ENCODE measurements at regions not wholly inside any gene's neighbourhood (a gene's known extent, or its start where the extent isn't known, plus 50 kb on each side); places are given as distances from the start of the nearest gene placed in this dataset.

DNA sequence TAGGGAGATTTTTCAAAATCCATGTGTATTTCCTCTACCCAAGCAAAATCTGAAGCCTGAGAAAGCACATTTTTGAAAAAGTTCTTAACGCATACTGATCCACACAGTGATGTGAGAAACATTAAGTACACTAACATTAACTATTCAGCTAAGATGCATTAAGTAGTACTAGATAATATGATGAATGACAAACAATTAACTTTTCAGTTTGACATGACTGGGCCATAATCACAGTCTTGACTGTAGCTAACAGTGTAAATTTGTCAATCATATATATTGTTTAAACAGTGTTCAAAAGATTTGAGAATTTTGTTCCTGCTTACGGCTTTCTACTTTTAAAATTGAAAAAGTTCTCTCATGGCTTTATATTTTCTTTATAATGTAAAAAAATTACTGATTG lies 72.0 kb downstream of the CNTN3 start:
- Histone ChIP-seq H3F3A (ENCODE audit: insufficient read depth, low read length) (no peaks in the 10 kb centered on the region), H3K9ac (ENCODE audit: low read length) (no peak overlapping the region), H3K36me3 (ENCODE audit: insufficient read depth, low read length) (no peaks in the 10 kb centered on the region), H3K9me3 (ENCODE audit: low read length) (no peaks in the 10 kb centered on the region), H3K9me2 (ENCODE audit: low read depth, low read length) (no peaks in the 10 kb centered on the region), H3K79me2 (ENCODE audit: insufficient read depth, low read length) (no peaks in the 10 kb centered on the region), H3K4me1 (ENCODE audit: insufficient read depth, low read length, severe bottlenecking) (no peaks in the 10 kb centered on the region), H2AFZ (ENCODE audit: low read length) (no peak overlapping the region), H3K27me3 (ENCODE audit: insufficient read depth, low read length) (no peaks in the 10 kb centered on the region), H4K20me1 (ENCODE audit: insufficient read depth, low read length) (no peaks in the 10 kb centered on the region), H3K4me2 (ENCODE audit: low read length) (no peak overlapping the region), H3K4me3 (ENCODE audit: low read depth, low read length, poor library complexity, severe bottlenecking) (no peak overlapping the region), H3K27ac (ENCODE audit: low read depth, low read length, poor library complexity, severe bottlenecking) (no peak overlapping the region)
- TF ChIP-seq, protein P1, sequence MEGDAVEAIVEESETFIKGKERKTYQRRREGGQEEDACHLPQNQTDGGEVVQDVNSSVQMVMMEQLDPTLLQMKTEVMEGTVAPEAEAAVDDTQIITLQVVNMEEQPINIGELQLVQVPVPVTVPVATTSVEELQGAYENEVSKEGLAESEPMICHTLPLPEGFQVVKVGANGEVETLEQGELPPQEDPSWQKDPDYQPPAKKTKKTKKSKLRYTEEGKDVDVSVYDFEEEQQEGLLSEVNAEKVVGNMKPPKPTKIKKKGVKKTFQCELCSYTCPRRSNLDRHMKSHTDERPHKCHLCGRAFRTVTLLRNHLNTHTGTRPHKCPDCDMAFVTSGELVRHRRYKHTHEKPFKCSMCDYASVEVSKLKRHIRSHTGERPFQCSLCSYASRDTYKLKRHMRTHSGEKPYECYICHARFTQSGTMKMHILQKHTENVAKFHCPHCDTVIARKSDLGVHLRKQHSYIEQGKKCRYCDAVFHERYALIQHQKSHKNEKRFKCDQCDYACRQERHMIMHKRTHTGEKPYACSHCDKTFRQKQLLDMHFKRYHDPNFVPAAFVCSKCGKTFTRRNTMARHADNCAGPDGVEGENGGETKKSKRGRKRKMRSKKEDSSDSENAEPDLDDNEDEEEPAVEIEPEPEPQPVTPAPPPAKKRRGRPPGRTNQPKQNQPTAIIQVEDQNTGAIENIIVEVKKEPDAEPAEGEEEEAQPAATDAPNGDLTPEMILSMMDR (IDR thresholded peaks at IDR 0.05; ENCODE audit: low read length) = no peak
- TF ChIP-seq EZH2 (IDR thresholded peaks at IDR 0.05; ENCODE audit: borderline replicate concordance, low read length) = no peak

DNA sequence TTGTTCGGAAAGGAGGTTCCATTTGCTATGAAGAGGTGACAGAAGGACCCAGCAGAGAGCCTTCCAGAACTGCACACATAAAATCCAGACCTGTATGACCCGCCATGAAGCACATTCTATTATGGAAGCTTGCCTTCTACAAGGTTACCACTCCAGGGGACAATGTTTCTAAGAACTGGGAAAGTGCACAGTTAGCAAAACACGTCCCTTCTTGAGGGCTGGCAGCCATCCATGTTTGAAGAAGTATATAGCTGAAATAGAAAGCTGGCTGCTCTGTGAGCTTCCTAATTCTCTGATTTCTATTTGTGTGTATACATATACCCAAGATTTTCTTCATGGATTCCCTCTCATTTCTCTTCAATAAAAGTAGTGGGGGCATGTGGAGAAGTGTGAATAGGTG lies 74.6 kb downstream of the CNTN3 start:
- TF ChIP-seq, protein P1 (IDR thresholded peaks at IDR 0.05; ENCODE audit: low read length) = no peak
- no peak for TF ChIP-seq EZH2 (IDR thresholded peaks at IDR 0.05; ENCODE audit: borderline replicate concordance, low read length)
- H3K4me2 ChIP-seq (ENCODE audit: low read length) = no peak overlapping the region
- H4K20me1 ChIP-seq (ENCODE audit: insufficient read depth, low read length) = no peaks in the 10 kb centered on the region
- no peaks in the 10 kb centered on the region for H3K4me1 ChIP-seq (ENCODE audit: insufficient read depth, low read length, severe bottlenecking)
- no peaks in the 10 kb centered on the region for H3F3A ChIP-seq (ENCODE audit: insufficient read depth, low read length)
- H3K36me3 ChIP-seq (ENCODE audit: insufficient read depth, low read length) = no peaks in the 10 kb centered on the region
- no peaks in the 10 kb centered on the region for H3K79me2 ChIP-seq (ENCODE audit: insufficient read depth, low read length)
- no peaks in the 10 kb centered on the region for H3K9me3 ChIP-seq (ENCODE audit: low read length)
- H3K27me3 ChIP-seq (ENCODE audit: insufficient read depth, low read length) = no peaks in the 10 kb centered on the region
- no peak overlapping the region for H3K9ac ChIP-seq (ENCODE audit: low read length)
- H3K9me2 ChIP-seq (ENCODE audit: low read depth, low read length) = no peaks in the 10 kb centered on the region
- H2AFZ ChIP-seq (ENCODE audit: low read length) = no peak overlapping the region
- no peak overlapping the region for H3K4me3 ChIP-seq (ENCODE audit: low read depth, low read length, poor library complexity, severe bottlenecking)
- no peak overlapping the region for H3K27ac ChIP-seq (ENCODE audit: low read depth, low read length, poor library complexity, severe bottlenecking)

DNA sequence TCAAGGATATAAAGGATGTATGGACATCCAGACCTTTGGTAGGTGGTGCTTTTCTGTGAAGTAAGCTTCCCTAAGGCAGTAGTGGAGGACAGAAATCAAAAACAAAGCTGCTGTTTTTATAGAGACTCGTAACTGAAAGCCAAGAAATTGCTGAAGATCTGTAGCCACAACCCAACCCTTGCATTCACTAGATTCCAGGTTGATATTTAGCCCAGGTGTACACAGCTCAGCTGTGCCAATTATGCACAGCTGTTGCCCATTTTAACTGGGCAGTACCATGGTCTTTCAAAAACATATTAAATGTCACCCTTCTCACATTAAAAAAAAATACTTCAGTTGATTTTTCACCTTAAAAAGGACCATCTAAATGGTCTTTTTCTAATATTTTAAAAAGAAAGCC lies 75.8 kb downstream of the CNTN3 start:
- Histone ChIP-seq H3K4me1 (ENCODE audit: insufficient read depth, low read length, severe bottlenecking) (no peaks in the 10 kb centered on the region), H2AFZ (ENCODE audit: low read length) (no peak overlapping the region), H3K27ac (ENCODE audit: low read depth, low read length, poor library complexity, severe bottlenecking) (no peak overlapping the region), H3F3A (ENCODE audit: insufficient read depth, low read length) (no peaks in the 10 kb centered on the region), H3K79me2 (ENCODE audit: insufficient read depth, low read length) (no peaks in the 10 kb centered on the region), H3K9ac (ENCODE audit: low read length) (no peak overlapping the region), H3K27me3 (ENCODE audit: insufficient read depth, low read length) (no peaks in the 10 kb centered on the region), H3K36me3 (ENCODE audit: insufficient read depth, low read length) (no peaks in the 10 kb centered on the region), H3K9me2 (ENCODE audit: low read depth, low read length) (no peaks in the 10 kb centered on the region), H3K9me3 (ENCODE audit: low read length) (no peaks in the 10 kb centered on the region), H4K20me1 (ENCODE audit: insufficient read depth, low read length) (no peaks in the 10 kb centered on the region), H3K4me2 (ENCODE audit: low read length) (no peak overlapping the region), H3K4me3 (ENCODE audit: low read depth, low read length, poor library complexity, severe bottlenecking) (no peak overlapping the region)
- TF ChIP-seq, protein P1 (IDR thresholded peaks at IDR 0.05; ENCODE audit: low read length) = no peak
- no peak for TF ChIP-seq EZH2 (IDR thresholded peaks at IDR 0.05; ENCODE audit: borderline replicate concordance, low read length)
